GM19328 (cell line): ENCODE measurements at regions not wholly inside any gene's neighbourhood (a gene's known extent, or its start where the extent isn't known, plus 50 kb on each side); places are given as distances from the start of the nearest gene placed in this dataset.
"Not testable (repeated sequence)": the region's sequence is repeated elsewhere in the genome, so short reads cannot be mapped to it uniquely, and the experiment has no call there.

Experiments
- ATAC-seq: cut with Tn5 transposase; IDR thresholded peaks from one replicate; pipeline ENCODE4 v1.9.1; 2021; ENCODE audit warnings: mild to moderate bottlenecking, moderate library complexity; ENCODE audit not compliant: unreplicated experiment

DNA sequence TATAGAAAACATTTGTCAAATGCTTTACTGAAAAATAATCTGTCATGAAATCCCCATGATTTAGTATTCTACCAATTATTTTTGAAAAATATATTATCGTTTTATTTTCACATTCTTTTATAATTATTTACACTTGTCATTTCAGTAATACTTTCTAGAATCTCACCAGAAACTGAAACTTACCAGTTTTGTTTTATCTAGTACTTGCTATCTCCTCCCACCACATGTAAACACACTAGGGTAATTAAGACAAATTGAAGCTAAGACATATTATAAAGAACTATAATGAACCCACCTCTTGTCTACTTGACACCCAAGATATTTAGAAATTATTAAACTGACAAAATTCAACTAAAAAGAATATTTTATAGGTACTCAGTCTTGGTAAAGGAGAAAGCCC lies 51.5 kb upstream of the GRM3 start:
- ATAC-seq: no peak

DNA sequence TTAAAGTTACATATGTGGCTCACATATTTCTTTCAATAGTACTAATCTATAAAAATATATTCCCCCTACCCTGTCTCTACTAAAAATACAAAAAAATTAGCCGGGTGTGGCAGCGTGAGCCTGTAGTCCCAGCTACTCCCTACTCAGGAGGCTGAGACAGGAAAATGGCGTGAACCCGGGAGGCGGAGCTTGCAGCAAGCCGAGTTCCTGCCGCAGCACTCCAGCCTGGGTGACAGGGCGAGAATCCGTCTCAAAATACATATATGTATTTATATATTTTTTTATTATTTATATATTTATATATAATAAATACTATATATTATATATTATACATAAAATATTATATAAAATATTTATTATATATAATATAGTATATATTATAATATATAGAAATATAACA lies 69.7 kb upstream of the GRM3 start:
- no peak for ATAC-seq

DNA sequence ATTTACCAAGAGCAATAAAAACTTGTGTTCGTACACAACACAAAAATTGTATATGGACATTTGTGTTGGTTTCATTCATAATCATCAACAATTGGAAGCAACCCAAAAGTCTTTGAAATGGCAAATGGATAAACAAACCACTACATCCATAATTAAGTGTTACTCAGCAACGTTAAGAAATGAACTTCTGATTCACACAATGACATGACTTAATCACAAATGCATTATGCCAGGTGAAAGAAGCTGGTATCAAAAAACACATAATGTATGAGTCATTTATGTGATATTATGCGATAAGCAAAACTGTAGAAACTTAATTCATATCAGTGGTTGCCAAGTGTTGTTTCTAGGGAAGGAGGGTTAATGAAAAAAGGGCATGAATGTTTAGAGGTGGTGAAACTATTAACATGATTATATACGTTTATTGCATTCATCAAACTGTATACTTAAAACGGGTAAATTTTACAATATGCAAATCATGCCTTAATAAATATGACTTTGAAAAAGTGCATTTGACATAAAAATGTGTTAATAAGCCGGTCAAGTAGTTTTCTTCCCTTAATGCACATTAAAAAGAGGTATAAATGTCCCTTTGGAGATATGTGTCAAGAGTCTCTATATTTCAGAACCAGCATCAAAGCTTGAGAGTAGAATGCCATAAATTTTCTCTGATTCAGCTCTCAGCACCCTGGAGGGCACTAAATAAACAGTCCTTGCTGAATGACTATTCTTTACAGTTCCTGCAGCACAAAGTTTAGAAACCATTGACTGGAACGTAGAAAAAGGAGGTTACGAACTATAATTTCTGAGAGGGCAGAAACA lies 84.8 kb upstream of the GRM3 start:
- no peak for ATAC-seq

DNA sequence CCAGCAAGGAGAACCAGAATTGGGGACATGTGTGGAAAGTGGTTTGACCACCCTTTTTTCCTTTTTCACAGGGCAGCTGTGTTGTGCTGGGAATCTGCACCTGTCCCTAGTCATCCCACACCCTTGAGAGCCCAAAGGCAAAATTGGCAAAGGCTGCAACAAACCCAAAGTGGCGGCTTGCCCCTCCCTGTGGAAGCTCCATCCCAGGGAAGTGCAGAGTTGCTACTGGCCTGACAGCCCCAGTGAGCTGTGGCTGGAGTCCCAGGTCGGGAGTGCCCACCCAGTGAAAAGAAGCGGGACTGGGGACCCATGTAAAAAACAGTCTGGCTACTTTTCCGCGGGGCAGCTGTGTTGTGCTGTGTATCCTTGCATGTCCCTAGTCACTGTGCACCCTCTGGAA lies 109.1 kb upstream of the GRM3 start:
- no peak for ATAC-seq

DNA sequence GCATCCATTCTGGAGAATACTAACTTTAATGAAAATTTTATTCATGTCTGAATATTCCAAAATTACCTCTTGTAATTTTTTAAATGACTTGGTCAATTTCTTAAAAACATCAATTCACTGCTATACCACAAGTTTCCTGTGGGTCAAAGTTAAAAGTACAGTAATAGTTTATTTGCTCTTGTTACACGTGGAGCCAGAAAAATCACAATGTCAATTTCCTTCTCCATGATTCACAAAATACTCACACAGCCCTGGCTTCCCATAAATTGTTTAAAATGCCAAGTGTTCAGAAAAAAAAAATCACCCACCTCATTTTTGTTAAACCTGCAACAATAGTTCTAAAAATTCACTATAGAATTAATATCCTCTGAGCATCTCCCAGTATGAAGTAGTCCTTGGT lies 139.5 kb upstream of the GRM3 start:
- ATAC-seq: no peak

DNA sequence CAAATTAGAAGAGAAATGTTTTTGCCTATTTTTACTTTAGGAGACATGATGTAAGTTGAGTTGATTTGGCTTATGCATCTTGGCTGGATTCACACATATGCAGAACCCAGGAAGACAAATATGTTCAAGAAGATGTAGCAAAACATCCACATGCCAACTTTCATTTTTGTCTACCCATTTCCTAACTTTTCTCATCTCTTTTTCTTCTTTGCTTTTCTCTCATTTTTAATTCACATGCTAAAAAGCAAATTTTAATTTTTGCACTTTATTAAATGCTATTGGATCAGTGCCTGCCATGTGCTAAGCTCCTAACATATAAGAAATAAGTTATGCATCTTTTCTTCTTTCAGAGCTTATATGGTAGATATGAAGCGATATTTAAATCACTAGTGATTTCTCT lies 143.7 kb upstream of the GRM3 start:
- ATAC-seq: no peak

DNA sequence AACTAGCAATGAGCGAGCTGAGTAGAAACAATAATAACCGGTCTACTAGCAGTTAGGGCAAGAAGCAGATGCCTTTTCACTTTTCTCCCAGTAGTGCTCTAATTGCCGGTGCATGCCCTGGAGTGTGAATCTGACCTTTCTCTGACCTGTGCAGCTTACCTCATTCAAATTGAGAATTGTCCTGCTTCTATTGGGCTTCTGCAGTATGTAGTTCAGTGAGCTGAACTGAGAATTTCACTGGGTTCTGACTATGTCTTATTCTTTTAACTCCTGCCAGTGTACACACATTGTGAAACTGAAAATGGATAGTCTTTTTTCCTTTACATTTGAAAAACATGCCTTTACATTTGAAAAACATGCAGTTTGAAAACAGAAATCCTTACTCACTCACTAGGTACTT lies 157.9 kb upstream of the GRM3 start:
- no peak for ATAC-seq

DNA sequence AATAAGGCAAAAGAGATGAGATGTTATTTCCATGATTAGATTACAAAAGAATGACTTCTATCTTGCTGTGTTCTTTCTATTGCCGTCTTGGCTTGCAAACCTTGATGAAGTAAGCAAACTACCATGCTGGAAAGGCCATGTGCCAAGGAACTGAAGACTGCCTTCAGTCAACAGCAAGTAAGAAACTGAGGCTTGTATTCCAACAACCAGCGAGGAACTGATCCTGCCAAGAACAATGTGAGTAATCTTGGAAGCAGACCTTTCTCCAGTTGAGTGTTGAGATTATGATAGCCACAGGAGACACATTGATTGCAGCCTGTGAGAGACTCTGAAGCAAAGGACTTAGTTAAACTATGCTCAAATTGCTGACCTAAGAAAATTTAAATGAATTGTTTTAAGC lies 164.6 kb upstream of the GRM3 start:
- no peak for ATAC-seq

DNA sequence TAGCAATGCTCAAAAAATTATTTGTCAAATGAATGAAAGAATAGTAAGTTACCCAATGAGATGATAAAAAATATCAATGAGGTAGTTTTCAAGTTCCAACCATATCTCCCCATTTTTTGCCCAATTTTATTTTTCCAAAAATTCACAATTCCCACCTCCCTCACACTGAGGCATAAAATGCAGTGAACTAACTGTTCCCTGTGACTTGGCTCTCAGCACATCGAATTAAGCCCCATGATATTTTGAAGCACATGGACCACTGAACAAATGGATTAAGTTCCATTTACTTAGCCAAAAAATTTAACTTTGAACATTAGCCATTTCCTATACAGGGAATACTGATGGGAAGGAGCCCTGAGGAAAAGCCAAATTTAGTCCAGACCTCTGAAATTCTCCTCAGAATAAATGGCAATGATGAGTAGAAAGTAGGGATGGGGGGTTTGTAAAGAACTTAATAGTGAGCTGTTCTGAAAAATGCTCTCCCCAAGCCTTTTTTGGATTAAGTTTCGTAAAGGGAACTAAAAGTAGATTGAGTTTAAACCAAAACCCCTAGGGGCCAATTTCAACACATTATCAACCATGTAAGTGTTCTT lies 166.3 kb upstream of the GRM3 start:
- ATAC-seq: no peak

DNA sequence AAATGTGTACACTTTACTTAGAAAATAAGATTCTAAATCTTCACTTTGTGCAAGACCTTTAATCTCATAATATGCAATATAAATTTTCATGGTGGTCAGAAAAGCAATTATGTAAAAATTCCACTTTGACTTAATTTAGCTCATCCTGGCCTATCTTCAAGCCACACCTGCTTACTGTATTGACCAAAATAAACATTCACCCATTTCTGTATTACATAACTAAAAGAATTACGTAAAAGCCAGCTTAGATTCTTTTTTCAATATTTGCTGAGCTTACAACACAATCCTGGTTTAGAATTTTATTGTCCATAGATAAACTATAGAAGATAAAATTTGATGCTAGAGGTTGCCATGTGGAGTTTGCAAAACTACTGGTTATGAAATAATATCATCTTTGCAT lies 172.9 kb upstream of the GRM3 start:
- no peak for ATAC-seq

DNA sequence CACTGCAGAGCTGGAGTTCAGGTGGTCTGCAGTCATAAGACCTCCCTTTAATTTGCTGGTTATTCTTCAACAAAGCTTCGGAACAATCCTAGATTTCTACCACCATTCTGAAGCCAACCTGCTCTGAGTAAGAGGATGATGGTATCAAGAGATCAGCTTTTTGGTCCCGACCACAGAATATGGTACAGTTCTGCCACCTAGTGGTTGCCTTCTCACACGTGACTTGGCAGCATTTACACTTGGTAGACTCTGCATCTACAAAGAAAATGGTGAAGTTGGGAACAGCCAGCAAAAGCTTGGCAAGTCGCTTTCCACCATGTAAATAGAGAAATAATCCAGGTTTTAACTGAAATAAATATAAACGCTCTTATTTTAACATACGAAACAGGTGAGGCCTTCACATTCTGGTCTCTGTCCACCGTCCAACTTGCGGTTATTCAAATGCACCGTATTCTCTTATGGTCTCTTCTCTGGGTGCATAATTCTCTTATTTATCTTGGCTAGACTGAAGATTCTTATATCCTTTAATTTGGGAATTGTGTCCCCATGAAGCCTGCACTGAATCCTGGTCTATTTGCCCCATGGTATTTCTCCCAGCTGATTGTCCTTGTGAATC lies 173.9 kb upstream of the GRM3 start:
- ATAC-seq: peak; percentile 98

DNA sequence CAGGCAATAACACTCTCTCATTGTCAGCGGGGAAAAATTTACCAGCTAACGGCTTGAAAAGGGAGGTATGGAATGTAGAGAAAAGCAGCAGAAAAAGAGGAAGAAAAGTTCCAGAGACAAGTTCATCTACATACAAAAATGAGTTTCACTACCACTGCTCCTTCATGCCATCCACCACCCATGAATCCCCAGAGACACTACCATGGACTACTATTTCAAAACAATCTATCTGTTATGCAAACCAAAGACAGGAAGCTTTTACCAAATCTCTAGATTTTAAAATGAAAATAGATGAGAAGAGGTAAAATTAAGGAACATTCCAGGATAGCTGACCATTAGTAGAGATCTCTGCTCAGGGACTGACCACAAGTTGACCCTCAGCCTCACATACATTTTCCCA lies 189.0 kb upstream of the GRM3 start:
- ATAC-seq: no peak

DNA sequence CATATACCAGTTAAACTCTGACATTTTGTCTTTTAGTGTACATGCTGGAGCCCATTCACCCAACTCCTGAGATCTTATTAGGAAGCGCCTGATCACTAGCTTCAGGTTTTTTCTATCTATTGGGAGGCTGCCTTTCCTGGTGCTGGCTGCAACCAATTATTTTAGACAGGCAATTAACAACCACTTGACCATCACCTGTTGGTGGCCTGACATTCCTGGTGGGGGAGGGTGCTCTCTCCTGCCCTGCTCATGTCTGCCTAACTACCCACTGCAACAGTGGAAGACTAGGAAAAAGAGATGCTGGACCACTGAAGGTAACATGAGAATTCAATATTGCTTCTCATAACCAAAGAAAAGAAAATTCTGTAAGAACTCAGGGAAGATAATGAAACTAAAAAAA lies 190.3 kb upstream of the GRM3 start:
- ATAC-seq: no peak

DNA sequence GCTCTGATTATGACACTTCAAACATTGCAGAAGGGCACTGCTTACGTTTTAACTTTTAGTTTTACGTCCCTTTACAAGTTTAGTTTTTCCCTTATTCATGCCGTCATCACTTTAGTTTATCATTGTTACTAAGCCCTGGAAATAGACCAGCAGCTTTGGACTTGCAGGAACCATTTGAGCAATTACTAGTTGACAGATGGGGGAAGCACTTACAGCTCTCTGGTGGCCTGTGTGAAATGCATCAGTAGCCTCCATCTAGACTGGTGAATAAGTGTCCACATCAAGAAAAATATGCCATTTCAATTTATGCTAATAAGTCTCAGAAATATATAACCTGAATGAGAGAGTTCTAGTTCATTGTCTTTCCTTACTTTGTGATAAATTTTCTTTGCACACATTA lies 194.9 kb upstream of the GRM3 start:
- ATAC-seq: no peak

DNA sequence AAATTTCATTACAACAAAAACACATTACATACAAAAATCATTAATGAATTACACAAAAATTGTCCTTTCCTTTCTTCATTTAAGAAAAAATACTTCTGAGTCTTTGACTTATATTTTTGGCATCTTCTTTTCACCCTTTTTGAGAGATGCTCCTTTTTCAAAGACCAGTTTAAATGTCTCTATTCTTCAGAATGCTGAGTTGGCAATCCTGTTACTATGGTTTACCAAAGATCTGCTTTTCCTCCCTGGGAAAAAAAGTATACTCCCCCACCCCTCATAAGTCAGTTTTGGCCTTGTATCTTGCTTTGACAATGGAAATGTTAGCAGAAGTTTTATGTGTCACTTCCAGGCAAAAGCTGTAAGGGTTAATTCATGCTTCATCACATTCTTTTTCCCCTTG lies 198.4 kb upstream of the GRM3 start:
- no peak for ATAC-seq

DNA sequence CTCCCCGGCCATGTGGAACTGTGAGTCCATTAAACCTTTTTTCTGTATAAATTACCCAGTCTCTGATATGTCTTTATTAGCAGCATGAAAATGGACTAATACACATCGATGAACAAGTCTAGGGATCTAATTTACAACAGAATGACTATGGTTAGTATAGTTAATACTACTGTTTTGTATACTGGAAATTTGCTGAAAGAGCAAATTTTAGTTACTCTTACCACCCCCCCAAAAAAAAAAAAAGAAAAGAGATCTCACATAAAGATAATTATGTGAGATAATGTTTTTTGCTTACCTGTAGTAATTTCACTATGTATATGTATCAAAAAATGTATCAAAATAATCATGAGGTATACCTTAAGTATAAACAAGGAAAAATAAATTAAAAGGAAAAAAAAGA lies 199.5 kb upstream of the GRM3 start:
- ATAC-seq: no peak

DNA sequence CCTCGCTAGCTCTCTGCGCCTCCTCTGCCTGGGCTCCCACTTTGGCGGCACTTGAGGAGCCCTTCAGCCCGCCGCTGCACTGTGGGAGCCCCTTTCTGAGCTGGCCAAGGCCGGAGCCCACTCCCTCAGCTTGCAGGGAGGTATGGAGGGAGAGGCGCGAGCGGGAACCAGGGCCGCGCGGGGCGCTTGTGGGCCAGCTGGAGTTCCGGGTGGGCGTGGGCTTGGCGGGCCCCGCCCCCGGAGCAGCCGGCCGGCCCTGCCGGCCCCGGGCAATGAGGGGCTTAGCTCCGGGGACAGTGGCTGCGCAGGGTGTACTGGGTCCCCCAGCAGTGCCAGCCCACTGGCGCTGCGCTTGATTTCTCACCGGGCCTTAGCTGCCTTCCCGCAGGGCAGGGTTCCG lies 203.3 kb upstream of the GRM3 start:
- ATAC-seq: not testable (repeated sequence)

DNA sequence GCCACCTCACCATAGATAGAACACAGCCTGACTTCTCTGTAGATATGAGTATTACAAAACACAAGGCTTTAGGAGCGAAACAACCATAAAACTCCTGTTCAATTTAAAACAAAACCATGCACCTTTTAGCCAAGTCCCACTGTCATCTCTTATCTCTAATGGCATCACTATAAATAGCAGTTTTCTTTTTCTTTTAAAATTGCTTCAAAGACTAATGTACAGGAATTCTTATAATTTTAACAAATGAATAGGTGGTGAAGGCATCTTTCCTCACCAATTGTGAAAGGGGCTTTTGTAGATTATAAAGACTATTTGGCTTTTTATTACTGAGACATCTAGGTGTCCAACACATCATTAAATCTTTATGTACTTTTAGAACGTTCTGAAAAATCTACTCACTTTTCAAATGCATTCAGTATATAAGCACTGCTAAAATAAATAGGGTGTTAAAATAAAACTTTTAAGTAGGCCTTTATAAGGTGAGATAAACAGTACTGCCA lies 205.7 kb upstream of the GRM3 start:
- ATAC-seq: no peak

DNA sequence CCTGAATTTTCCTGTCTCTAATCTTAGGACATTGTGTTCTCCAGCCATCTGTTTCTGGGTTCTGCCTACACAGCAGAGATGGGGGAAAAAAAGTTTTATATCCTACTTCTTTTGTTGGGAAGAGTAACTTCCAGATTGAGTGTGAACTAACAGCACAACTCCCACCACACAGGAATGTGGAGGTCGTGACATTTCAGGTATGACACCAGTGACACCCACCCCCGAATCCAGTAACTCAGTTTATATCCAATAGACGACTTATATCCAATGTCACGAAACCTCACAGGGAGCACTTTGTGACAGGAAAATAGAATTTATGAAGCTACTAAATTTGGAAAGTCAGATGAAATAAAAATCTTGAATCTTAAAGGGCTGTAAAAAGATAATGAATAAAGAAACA lies 211.9 kb upstream of the GRM3 start:
- ATAC-seq: no peak

DNA sequence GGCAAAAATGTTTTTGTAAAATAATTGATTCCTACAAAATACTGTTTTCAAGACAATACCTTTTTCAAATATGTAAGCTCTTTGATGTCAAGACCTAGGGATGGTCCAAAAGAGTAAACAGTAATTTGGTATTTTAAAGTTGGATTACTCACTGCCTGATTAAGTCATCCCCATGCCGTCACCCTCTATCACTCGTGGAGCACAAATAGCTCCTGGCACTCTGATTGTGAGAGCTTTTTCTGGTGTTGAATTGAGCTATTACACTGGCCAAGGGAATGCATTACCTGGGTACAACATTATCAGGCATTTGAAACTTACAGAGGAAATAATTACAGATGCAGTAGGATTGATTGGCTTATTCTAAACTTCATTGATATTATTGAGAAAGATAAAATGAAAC lies 231.9 kb upstream of the GRM3 start:
- ATAC-seq: no peak

DNA sequence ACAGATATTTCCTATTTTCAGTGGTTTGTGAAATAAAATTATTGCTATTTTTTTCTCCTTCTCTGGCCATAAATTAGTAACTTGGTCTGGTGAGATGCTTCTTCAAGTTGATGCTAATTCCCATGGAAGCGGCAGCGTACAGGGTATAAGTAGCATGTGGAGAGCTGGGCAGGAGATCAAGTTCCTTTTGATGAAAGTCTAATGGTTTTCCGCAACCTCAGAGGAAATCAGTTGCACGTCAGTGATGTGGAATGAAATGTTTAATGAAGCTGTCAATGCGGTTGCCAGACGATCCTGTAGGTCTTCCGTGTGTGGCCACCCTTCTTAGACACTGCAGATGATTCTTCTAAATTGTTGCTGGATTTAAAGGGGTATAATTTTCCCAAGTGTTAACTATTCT lies 236.4 kb upstream of the GRM3 start:
- no peak for ATAC-seq

DNA sequence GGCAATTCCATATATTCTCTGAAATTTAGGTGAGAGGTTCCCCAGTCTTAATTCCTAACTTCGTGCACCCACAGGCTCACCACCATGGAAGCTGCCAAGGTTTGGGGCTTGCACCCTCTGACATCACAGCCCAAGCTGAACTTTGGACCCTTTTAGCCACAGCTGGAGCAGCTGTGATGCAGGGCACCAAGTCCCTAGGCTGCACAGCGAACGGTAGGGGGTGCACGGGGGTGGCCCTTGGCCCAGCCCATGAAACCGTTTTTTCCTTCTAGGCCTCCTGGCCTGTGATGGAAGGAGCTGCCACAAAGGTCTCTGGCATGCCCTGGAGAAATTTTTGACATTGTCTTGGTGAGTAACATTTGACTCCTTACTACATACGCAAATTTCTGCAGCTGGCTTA lies 251.9 kb upstream of the GRM3 start:
- no peak for ATAC-seq
